ENCODE measurements at regions not wholly inside any gene's neighbourhood (a gene's known extent, or its start where the extent isn't known, plus 50 kb on each side); places are given as distances from the start of the nearest gene placed in this dataset.

- in situ Hi-C loops (cut with MboI; ENCODE audit: low sequenced_read_pairs): loop anchor here (25.0 kb wide), 1 partner anchor 226 kb away; no protein-coding TSS in a partner anchor
These were observed 51.1 kb upstream of the BEGAIN start for GRCh38 chr14:100638211-100638855.

- in situ Hi-C loops (cut with MboI; ENCODE audit: low sequenced_read_pairs): loop anchor here (25.0 kb wide), 1 partner anchor 227 kb away; no protein-coding TSS in a partner anchor
These were observed 52.1 kb upstream of the BEGAIN start for GRCh38 chr14:100639280-100639679.

- in situ Hi-C loops (cut with MboI; ENCODE audit: low sequenced_read_pairs): loop anchor here (25.0 kb wide), 1 partner anchor 228 kb away; no protein-coding TSS in a partner anchor
These were observed 53.5 kb upstream of the BEGAIN start for GRCh38 chr14:100640471-100641273.

- in situ Hi-C loops (cut with MboI; ENCODE audit: low sequenced_read_pairs): loop anchor here (25.0 kb wide), 1 partner anchor 229 kb away; no protein-coding TSS in a partner anchor
These were observed 54.1 kb upstream of the BEGAIN start for GRCh38 chr14:100641274-100641860.

- in situ Hi-C loops (cut with MboI; ENCODE audit: low sequenced_read_pairs): loop anchor here (25.0 kb wide), 1 partner anchor 231 kb away; no protein-coding TSS in a partner anchor
These were observed 56.2 kb upstream of the BEGAIN start for GRCh38 chr14:100643426-100643825.

- in situ Hi-C loops (cut with MboI; ENCODE audit: low sequenced_read_pairs): loop anchor here (25.0 kb wide), 1 partner anchor 232 kb away; no protein-coding TSS in a partner anchor
These were observed 57.2 kb upstream of the BEGAIN start for GRCh38 chr14:100644383-100644782.

- in situ Hi-C loops (cut with MboI; ENCODE audit: low sequenced_read_pairs): loop anchor here (25.0 kb wide), 1 partner anchor 232 kb away; no protein-coding TSS in a partner anchor
These were observed 57.6 kb upstream of the BEGAIN start for GRCh38 chr14:100644784-100645183.

- in situ Hi-C loops (cut with MboI; ENCODE audit: low sequenced_read_pairs): loop anchor here (25.0 kb wide), 1 partner anchor 233 kb away; no protein-coding TSS in a partner anchor
These were observed 58.2 kb upstream of the BEGAIN start for GRCh38 chr14:100645196-100645981.

- in situ Hi-C loops (cut with MboI; ENCODE audit: low sequenced_read_pairs): loop anchor here (25.0 kb wide), 1 partner anchor 234 kb away; no protein-coding TSS in a partner anchor
These were observed 58.7 kb upstream of the BEGAIN start for GRCh38 chr14:100645982-100646314.

- in situ Hi-C loops (cut with MboI; ENCODE audit: low sequenced_read_pairs): loop anchor here (25.0 kb wide), 1 partner anchor 236 kb away; no protein-coding TSS in a partner anchor
These were observed 61.4 kb upstream of the BEGAIN start for GRCh38 chr14:100648474-100649172.

- in situ Hi-C loops (cut with MboI; ENCODE audit: low sequenced_read_pairs): loop anchor here (25.0 kb wide), 1 partner anchor 237 kb away; no protein-coding TSS in a partner anchor
These were observed 61.9 kb upstream of the BEGAIN start for GRCh38 chr14:100649173-100649519.

GRCh38 chr14:100651999-100652508 lies 64.8 kb upstream of the BEGAIN start:
- in situ Hi-C loops (cut with MboI; ENCODE audit: low sequenced_read_pairs): no loop called here

- in situ Hi-C loops (cut with MboI; ENCODE audit: low sequenced_read_pairs): no loop called here
These were observed 65.5 kb upstream of the BEGAIN start for GRCh38 chr14:100652744-100653143.

- in situ Hi-C loops (cut with MboI; ENCODE audit: low sequenced_read_pairs): no loop called here
These were observed 66.2 kb upstream of the BEGAIN start for GRCh38 chr14:100653409-100653808.

- in situ Hi-C loops (cut with MboI; ENCODE audit: low sequenced_read_pairs): no loop called here
These were observed 67.0 kb upstream of the BEGAIN start for GRCh38 chr14:100654025-100654813.

GRCh38 chr14:100654814-100655740 lies 67.9 kb upstream of the BEGAIN start:
- in situ Hi-C loops (cut with MboI; ENCODE audit: low sequenced_read_pairs): no loop called here

- in situ Hi-C loops (cut with MboI; ENCODE audit: low sequenced_read_pairs): no loop called here
These were observed 68.5 kb upstream of the BEGAIN start for GRCh38 chr14:100655741-100656085.

GRCh38 chr14:100656996-100657395 lies 69.7 kb upstream of the DLK1 start:
- in situ Hi-C loops (cut with MboI; ENCODE audit: low sequenced_read_pairs): no loop called here
